Liver (tissue), 3 donors: ENCODE measurements at regions not wholly inside any gene's neighbourhood (a gene's known extent, or its start where the extent isn't known, plus 50 kb on each side); places are given as distances from the start of the nearest gene placed in this dataset.

ENCODE experiments used
- CTCF ChIP-seq: fragments of 150-350 bp; IDR thresholded peaks from 2 replicates; pipeline ENCODE4 v1.5.1; 2017; ENCODE audit warnings: improper control_type of control experiment, low read depth, low read length; ENCODE audit not compliant: missing input control
- GABPA ChIP-seq, 2 donors: IDR thresholded peaks in 1 of 2; conservative IDR thresholded peaks in 1 of 2; 2 replicates each; pipeline ENCODE4 v1.6.1; 2016; ENCODE audit warnings: antibody characterized with exemption in 2 of 2, mild to moderate bottlenecking in 1 of 2, moderate library complexity in 1 of 2
- REST ChIP-seq: IDR thresholded peaks from 2 replicates; pipeline ENCODE4 v1.6.1; 2016; ENCODE audit warnings: antibody characterized with exemption, mild to moderate bottlenecking
- donor health status: healthy.
- donor health status: healthy.

GRCh38 chr2:9764153-9764778, 79.0 kb upstream of the TAF1B start:
- TF ChIP-seq CTCF (no peak), GABPA (IDR thresholded peaks at IDR 0.05 in 1 of 2, conservative IDR thresholded peaks at IDR 0.05 in 1 of 2) (no peak), REST (no peak)
